ENCODE measurements at regions not wholly inside any gene's neighbourhood (a gene's known extent, or its start where the extent isn't known, plus 50 kb on each side); places are given as distances from the start of the nearest gene placed in this dataset.
"Not testable (repeated sequence)": the region's sequence is repeated elsewhere in the genome, so short reads cannot be mapped to it uniquely, and the experiment has no call there.

DNA sequence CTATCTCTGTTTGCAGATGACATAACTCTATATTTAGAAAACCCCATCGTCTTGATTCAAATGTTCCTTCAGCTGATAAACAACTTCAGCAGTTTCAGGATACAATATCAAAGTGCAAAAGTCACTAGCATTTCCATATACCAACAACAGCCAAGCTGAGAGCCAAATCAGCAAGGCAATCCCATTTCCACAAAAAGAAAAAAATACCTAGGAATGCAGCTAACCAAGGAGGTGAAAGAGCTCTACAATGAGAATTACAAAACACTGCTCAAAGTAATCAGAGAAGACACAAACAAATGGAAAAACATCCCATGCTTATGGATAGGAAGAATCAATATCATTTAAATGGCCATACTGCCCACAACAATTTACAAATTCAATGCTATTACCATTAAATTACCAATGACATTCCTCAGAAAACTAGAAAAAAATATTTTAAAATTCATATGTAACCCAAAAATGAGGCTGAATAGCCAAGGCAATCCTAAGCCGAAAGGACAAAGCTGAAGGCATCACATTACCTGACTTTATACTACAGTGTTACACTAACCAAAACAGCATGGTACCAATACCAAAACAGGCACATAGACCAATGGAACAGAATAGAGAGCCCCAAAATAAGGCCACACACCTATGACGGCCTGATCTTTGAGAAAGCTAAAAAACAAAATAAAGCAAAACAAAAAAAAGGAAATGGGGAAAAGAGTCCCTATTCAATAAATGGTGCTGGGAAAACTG, 901.7 kb downstream of the LRFN5 start:
- H3K27me3 ChIP-seq: no peaks in the 10 kb centered on the region
- no peak overlapping the region for H3K9ac ChIP-seq
- H3K27ac ChIP-seq: no peak overlapping the region
- no peaks in the 10 kb centered on the region for H3K9me3 ChIP-seq (replicated peaks in 1 of 11)
- peaks cover 0 to 11% (median 0%) of the 10 kb centered on the region in 10 experiments; a peak in 6 of 20 replicates for H3K4me1 ChIP-seq
- no peaks in the 10 kb centered on the region for H4K20me1 ChIP-seq
- peak overlapping the region in 1 of 11 experiments; percentile 27; a peak in 2 of 22 replicates for H3K4me2 ChIP-seq
- H3K4me3 ChIP-seq: no peak overlapping the region
- no peaks in the 10 kb centered on the region for H3K36me3 ChIP-seq
- no peak for TF ChIP-seq Cebpa-rat (IDR thresholded peaks at IDR 0.05)

DNA sequence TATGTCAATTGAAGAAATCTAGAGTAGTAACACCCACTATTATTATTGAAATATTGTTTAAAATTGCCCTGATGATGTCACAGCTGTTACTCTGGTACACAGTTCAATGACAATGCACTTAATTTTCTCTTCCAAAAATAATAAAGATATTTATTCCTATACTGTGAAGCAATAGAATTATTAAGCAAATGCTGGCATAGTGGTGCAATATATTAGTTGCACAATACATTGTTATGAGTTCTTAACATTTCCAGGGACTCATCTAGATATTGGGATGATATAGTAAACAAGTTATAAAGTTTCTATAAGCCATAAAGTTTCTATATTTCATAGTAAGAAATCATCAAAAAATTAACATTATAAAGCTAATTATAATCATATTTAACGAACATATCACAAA, 897.8 kb downstream of the LRFN5 start:
- Histone ChIP-seq H3K4me2 (no peak overlapping the region), H3K27me3 (no peaks in the 10 kb centered on the region), H4K20me1 (no peaks in the 10 kb centered on the region), H3K4me1 (peaks cover 0 to 7% (median 0%) of the 10 kb centered on the region in 10 experiments; a peak in 3 of 20 replicates), H3K27ac (no peak overlapping the region), H3K36me3 (no peaks in the 10 kb centered on the region), H3K4me3 (no peak overlapping the region), H3K9ac (no peak overlapping the region), H3K9me3 (replicated peaks in 1 of 11) (no peaks in the 10 kb centered on the region)
- no peak for TF ChIP-seq Cebpa-rat (IDR thresholded peaks at IDR 0.05)

DNA sequence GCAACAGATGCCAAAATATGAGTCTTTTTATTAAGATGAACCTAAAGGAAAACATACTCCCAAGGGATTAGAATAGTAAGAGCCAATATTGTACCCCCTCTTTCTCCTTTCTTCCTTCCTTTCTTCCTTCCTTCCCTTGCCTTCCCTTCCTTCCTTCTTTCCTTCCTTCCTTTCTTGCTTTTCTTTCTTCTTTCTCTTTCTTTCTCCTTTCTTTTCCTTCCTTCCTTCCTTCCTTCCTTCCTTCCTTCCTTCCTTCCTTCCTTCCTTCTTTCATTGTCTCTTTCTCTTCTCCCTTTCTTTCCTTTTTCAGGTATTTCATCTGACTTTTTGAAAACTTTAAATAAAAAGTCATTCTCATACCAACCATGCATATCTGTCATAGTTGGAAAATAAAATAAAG, 892.5 kb downstream of the LRFN5 start:
- Histone ChIP-seq H4K20me1 (no peaks in the 10 kb centered on the region), H3K27ac (no peak overlapping the region), H3K36me3 (no peaks in the 10 kb centered on the region), H3K4me3 (no peak overlapping the region), H3K27me3 (no peaks in the 10 kb centered on the region), H3K9ac (no peak overlapping the region), H3K4me1 (no peaks in the 10 kb centered on the region), H3K9me3 (replicated peaks in 1 of 11) (no peaks in the 10 kb centered on the region), H3K4me2 (no peak overlapping the region)
- TF ChIP-seq Cebpa-rat (IDR thresholded peaks at IDR 0.05): no peak

DNA sequence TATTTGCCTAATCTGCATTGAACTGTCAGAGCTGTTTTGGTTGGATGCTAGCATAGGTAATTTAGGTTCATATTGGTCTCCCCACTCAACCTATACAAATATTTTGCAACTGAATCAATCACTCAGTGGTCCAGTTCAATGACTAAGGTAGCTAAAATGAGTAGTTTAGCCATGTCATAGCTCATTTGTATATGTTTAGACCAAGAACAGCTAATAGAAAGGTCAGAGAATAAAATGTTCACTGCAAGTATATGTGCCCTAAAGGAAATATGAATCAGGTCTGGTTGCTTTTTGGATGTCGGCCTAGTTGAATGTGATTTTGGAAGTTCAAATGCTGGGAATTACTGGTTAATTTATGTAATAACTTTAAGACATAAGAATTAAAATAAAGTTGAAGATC, 883.9 kb downstream of the LRFN5 start:
- H3K27ac ChIP-seq: no peak overlapping the region
- no peaks in the 10 kb centered on the region for H3K9me3 ChIP-seq (replicated peaks in 1 of 11)
- H3K27me3 ChIP-seq: no peaks in the 10 kb centered on the region
- H3K4me2 ChIP-seq: no peak overlapping the region
- H4K20me1 ChIP-seq: no peaks in the 10 kb centered on the region
- no peak overlapping the region for H3K4me3 ChIP-seq
- no peaks in the 10 kb centered on the region for H3K4me1 ChIP-seq
- H3K9ac ChIP-seq: no peak overlapping the region
- H3K36me3 ChIP-seq: no peaks in the 10 kb centered on the region
- no peak for TF ChIP-seq Cebpa-rat (IDR thresholded peaks at IDR 0.05)

DNA sequence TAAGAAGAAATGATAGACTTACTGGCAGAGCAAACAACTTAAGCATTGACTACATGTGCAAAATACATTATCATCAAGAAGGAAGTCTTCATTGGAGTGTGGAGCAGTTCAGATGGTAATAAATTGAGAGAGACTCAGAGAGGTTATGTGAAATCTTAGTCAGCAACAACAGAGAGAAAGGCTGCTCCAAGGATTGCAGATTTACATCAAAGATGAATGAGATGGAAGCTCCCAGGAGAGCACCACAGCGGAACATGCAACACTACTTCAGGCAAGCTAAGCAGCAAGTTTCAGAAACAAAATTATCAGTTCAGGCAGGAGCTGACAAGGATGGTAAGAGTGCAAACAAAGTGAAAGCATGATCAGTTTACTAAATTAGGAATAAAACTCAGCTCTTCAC, 882.3 kb downstream of the LRFN5 start:
- no peak overlapping the region for H3K27ac ChIP-seq
- no peaks in the 10 kb centered on the region for H3K27me3 ChIP-seq
- no peak for TF ChIP-seq Cebpa-rat (IDR thresholded peaks at IDR 0.05)

DNA sequence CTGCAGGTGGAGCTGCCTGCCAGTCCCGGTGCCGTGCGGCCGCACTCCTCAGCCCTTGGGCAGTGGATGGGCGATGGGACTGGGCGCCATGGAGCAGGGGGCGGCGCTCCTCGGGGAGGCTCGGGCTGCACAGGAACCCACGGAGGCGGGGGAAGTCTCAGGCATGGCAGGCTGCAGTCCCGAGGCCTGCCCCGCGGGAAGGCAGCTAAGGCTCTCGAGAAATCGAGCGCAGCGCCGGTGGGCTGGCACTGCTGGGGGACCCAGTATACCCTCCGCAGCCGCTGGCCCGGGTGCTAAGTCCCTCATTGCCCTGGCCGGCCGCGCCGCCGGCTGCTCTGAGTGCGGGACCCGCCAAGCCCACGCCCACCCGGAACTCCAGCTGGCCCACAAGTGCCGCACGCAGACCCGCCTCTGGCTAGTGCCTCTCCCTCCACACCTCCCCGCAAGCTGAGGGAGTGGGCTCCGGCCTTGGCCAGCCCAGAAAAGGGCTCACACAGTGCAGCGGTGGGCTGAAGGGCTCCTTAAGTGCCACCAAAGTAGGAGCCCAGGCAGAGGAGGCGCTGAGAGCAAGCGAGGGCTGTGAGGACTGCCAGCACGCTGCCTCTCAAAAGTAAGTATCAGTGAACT, 875.8 kb downstream of the LRFN5 start:
- not testable (repeated sequence) for H3K4me2 ChIP-seq, H3K9ac ChIP-seq, H4K20me1 ChIP-seq, H3K36me3 ChIP-seq, H3K4me3 ChIP-seq, H3K4me1 ChIP-seq, H3K27me3 ChIP-seq, H3K27ac ChIP-seq
- H3K9me3 ChIP-seq (replicated peaks in 1 of 11): peaks cover 0 to 11% (median 3%) of the 10 kb centered on the region in 11 experiments; a peak in 6 of 22 replicates

More for the DNA sequence above, 882.3 kb downstream of the LRFN5 start:
- Histone ChIP-seq H3K4me3 (no peak overlapping the region), H3K36me3 (no peaks in the 10 kb centered on the region), H3K4me2 (no peak overlapping the region), H3K9ac (no peak overlapping the region), H3K9me3 (replicated peaks in 1 of 11) (no peaks in the 10 kb centered on the region), H3K4me1 (no peaks in the 10 kb centered on the region), H4K20me1 (no peaks in the 10 kb centered on the region)

DNA sequence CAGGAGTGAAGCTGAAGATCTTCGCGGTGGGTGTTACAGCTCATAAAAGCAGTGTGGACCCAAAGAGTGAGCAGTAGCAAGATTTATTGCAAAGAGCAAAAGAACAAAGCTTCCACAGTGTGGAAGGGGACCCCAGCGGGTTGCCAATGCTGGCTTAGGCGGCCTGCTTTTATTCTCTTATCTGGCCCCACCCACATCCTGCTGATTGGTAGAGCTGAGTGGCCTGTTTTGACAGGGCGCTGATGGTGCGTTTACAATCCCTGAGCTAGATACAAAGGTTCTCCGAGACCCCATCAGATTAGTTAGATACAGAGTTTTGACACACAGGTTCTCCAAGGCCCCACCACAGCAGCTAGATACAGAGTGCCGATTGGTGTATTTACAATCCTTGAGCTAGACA, 875.0 kb downstream of the LRFN5 start:
- not testable (repeated sequence) for H3K4me1 ChIP-seq, H3K36me3 ChIP-seq, H4K20me1 ChIP-seq, H3K4me3 ChIP-seq, H3K27ac ChIP-seq, H3K9ac ChIP-seq, H3K27me3 ChIP-seq, H3K4me2 ChIP-seq
- peaks cover 0 to 11% (median 3%) of the 10 kb centered on the region in 11 experiments; a peak in 6 of 22 replicates for H3K9me3 ChIP-seq (replicated peaks in 1 of 11)

DNA sequence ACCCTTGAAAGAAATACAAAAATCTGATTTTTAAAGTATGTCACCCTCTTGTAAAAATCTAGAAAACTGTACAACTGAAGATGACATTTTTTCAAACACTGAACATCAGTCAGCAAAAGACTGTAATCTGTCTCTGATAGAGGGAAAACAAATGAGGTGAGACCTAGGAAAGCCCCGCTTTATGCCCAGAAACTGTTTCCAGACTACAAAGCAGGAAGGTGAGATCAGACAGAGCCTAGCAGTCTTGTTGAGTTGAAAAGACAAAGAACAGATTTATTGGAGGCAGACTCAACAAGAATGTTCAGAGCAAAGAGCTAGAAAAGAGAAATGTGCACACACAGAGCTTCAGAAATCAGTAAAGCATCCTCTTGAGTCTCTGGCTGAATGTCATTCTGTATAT, 873.6 kb downstream of the LRFN5 start:
- Histone ChIP-seq H3K4me3 (no peak overlapping the region), H3K9ac (no peak overlapping the region), H4K20me1 (no peaks in the 10 kb centered on the region), H3K36me3 (no peaks in the 10 kb centered on the region), H3K9me3 (replicated peaks in 1 of 11) (peaks cover 0 to 11% (median 3%) of the 10 kb centered on the region in 11 experiments; a peak in 6 of 22 replicates), H3K27me3 (no peaks in the 10 kb centered on the region), H3K27ac (no peak overlapping the region), H3K4me1 (no peaks in the 10 kb centered on the region), H3K4me2 (no peak overlapping the region)
- no peak for TF ChIP-seq Cebpa-rat (IDR thresholded peaks at IDR 0.05)

DNA sequence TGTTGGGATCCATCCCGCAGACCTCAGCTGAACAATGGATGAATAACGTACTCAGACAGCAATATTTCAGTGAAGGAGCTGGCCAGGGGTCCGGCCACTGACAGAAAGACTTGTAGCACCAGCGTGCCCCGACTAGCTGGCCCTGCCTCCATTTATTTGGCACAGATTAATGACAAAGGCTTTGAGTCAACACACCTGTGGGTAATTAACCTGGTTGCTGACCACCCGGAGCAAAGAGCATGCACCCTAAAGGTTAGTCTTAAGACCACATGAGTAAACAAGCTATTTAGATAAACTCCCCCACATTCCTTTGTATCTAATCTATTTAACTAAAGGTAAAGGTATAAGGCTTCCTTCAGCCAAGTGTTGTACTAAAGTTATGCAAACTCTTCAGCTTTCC, 868.6 kb downstream of the LRFN5 start:
- Histone ChIP-seq H3K9ac (no peak overlapping the region), H3K4me3 (no peak overlapping the region), H3K4me2 (no peak overlapping the region)

DNA sequence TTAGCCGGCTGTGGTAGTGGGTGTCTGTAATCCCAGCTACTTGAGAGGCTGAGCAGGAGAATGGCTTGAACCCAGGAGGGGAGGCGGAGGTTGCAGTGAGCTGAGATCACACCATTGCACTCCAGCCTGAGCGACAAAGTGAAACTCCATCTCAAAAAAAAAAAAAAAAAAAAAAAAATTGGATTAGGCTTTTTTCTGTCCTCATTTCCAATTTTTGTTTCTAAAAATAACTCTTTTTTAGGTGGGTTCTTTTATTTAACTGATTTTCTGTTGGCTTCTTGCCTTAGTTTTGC, 863.7 kb downstream of the LRFN5 start:
- no peak for TF ChIP-seq Cebpa-rat (IDR thresholded peaks at IDR 0.05)
- no peaks in the 10 kb centered on the region for H3K27me3 ChIP-seq
- no peak overlapping the region for H3K4me3 ChIP-seq
- H3K9ac ChIP-seq: no peak overlapping the region
- no peak overlapping the region for H3K4me2 ChIP-seq
- no peaks in the 10 kb centered on the region for H4K20me1 ChIP-seq
- H3K27ac ChIP-seq: no peak overlapping the region
- no peaks in the 10 kb centered on the region for H3K4me1 ChIP-seq
- no peaks in the 10 kb centered on the region for H3K9me3 ChIP-seq (replicated peaks in 1 of 11)
- no peaks in the 10 kb centered on the region for H3K36me3 ChIP-seq

More for the DNA sequence above, 868.6 kb downstream of the LRFN5 start:
- Histone ChIP-seq H3K27me3 (no peaks in the 10 kb centered on the region), H3K9me3 (replicated peaks in 1 of 11) (no peaks in the 10 kb centered on the region), H3K27ac (no peak overlapping the region), H3K4me1 (no peaks in the 10 kb centered on the region), H3K36me3 (no peaks in the 10 kb centered on the region), H4K20me1 (no peaks in the 10 kb centered on the region)
- no peak for TF ChIP-seq Cebpa-rat (IDR thresholded peaks at IDR 0.05)
